K562 (cell line): ENCODE measurements at regions not wholly inside any gene's neighbourhood (a gene's known extent, or its start where the extent isn't known, plus 50 kb on each side); places are given as distances from the start of the nearest gene placed in this dataset.

Source experiments
- ATF3 ChIP-seq, 2 experiments: fragments of 450-650 bp in 1 of 2; sonication (generic) in 1 of 2; formaldehyde crosslinking in 1 of 2; IDR thresholded peaks in 1 of 2; conservative IDR thresholded peaks in 1 of 2; 2 replicates each; pipeline versions ENCODE4 v1.6.1 to v1.8.1; 2016 to 2023; ENCODE audit warnings: mild to moderate bottlenecking in 2 of 2, moderate library complexity in 2 of 2, inconsistent platforms in 1 of 2, missing genetic modification reagents in 1 of 2
- CTCF ChIP-seq, 3 experiments: IDR thresholded peaks in 2 of 3; conservative IDR thresholded peaks in 1 of 3; 2 replicates each; pipeline ENCODE4 v1.5.1; 2011 to 2012; ENCODE audit warnings: low read length in 3 of 3, mild to moderate bottlenecking in 3 of 3, control low read depth in 2 of 3, improper control_type of control experiment in 1 of 3, inconsistent platforms in 1 of 3, low read depth in 1 of 3, mixed read lengths in 1 of 3, moderate library complexity in 1 of 3; ENCODE audit not compliant: insufficient read depth in 2 of 3
- EZH2 ChIP-seq: IDR thresholded peaks from 2 replicates; pipeline ENCODE4 v1.6.1; 2012; ENCODE audit warnings: low read depth, mild to moderate bottlenecking, inconsistent platforms, low read length, borderline replicate concordance
- HDAC2 ChIP-seq: fragments of 450-650 bp; IDR thresholded peaks from 2 replicates; pipeline ENCODE4 v1.6.1; 2016; ENCODE audit warnings: mild to moderate bottlenecking
- HINFP ChIP-seq: fragments of 450-650 bp; conservative IDR thresholded peaks from 2 replicates; pipeline ENCODE4 v1.6.1; 2016; ENCODE audit warnings: missing genetic modification characterization, low read depth, mild to moderate bottlenecking, control low read depth, missing compliant biosample characterization
- KLF6 ChIP-seq: fragments of 250-450 bp; sonication (Bioruptor Pico); IDR thresholded peaks from 2 replicates; pipeline ENCODE4 v1.4.0; 2020; ENCODE audit warnings: mild to moderate bottlenecking, moderate library complexity, borderline replicate concordance
- ZBTB43 ChIP-seq: sonication (generic); formaldehyde crosslinking; IDR thresholded peaks from 2 replicates; pipeline ENCODE4 v1.8.0; 2023; ENCODE audit warnings: mild to moderate bottlenecking, missing genetic modification reagents

- no peak for TF ChIP-seq KLF6
- no peak for TF ChIP-seq HINFP (tag)
- no peak for TF ChIP-seq EZH2
- no peak for TF ChIP-seq ATF3 (IDR thresholded peaks at IDR 0.05)
- TF ChIP-seq ATF3 (CRISPR knock-in tag; conservative IDR thresholded peaks at IDR 0.05), result no peak
- no peak for TF ChIP-seq ZBTB43 (CRISPR knock-in tag)
- TF ChIP-seq HDAC2, result no peak
- TF ChIP-seq CTCF (IDR thresholded peaks at IDR 0.05 in 2 of 3, conservative IDR thresholded peaks at IDR 0.05 in 1 of 3; ENCODE audit: insufficient read depth in 2 of 3, low read depth in 1 of 3, low read length in 3 of 3), result no peak
Observed at GRCh38 chr11:57972013-57972367, 51.7 kb upstream of the OR9Q1 start.
